ENCODE measurements at regions not wholly inside any gene's neighbourhood (a gene's known extent, or its start where the extent isn't known, plus 50 kb on each side); places are given as distances from the start of the nearest gene placed in this dataset.

GRCh38 chr5:97874491-97874890, 691.4 kb upstream of the RIOK2 start:
- WGBS = 65% methylated on average over 2 of the region's 2 CpGs
- TF ChIP-seq POLR2AphosphoS5 (IDR thresholded peaks at IDR 0.05) (no peak), CTCF (IDR thresholded peaks at IDR 0.05) (no peak), POLR2A (IDR thresholded peaks at IDR 0.05; ENCODE audit: low read depth) (no peak), EP300 (IDR thresholded peaks at IDR 0.05) (no peak)
- no peaks in the 10 kb centered on the region for H3K36me3 ChIP-seq

DNA sequence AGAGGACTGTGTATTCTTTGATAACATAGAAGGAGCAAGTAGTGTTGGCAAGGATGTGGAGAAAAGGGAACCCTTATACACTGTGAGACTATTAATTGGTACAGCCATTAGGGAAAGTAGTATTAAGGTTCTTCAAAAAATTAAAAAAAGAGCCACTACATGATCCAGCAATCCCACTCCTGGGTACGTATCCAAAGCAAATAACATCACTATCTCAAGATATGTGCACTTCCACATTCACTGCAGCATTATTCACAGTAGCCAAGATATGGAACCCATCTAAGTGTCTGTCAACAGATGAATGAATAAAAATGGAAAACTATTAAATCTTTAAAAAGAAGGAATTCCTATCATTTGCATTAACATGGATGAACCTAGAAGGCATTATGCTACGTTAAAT, 693.2 kb upstream of the RIOK2 start:
- Histone ChIP-seq H3K27me3 (no peaks in the 10 kb centered on the region), H3K9me3 (no peaks in the 10 kb centered on the region), H3K4me1 (peaks cover 0 to 4% (median 0%) of the 10 kb centered on the region in 4 donors), H3K27ac (replicated peaks in 1 of 4) (no peak overlapping the region), H3K36me3 (no peaks in the 10 kb centered on the region), H3K4me3 (no peak overlapping the region)
- TF ChIP-seq EP300 (IDR thresholded peaks at IDR 0.05) (no peak), CTCF (IDR thresholded peaks at IDR 0.05) (no peak), POLR2AphosphoS5 (IDR thresholded peaks at IDR 0.05) (no peak), POLR2A (IDR thresholded peaks at IDR 0.05; ENCODE audit: low read depth) (no peak)
- 90% methylated on average over 2 of the region's 2 CpGs for WGBS
- DNase-seq (ENCODE audit: extremely low spot score) = no peak
- intact Hi-C loops (cut with DNase I) = no loop called here

More at GRCh38 chr5:97874491-97874890, 691.4 kb upstream of the RIOK2 start:
- intact Hi-C loops (cut with DNase I) = no loop called here
- no peaks in the 10 kb centered on the region for H3K9me3 ChIP-seq
- no peak overlapping the region for H3K27ac ChIP-seq (replicated peaks in 1 of 4)
- peaks cover 0 to 4% (median 0%) of the 10 kb centered on the region in 4 donors for H3K4me1 ChIP-seq
- H3K27me3 ChIP-seq = no peaks in the 10 kb centered on the region
- no peak overlapping the region for H3K4me3 ChIP-seq
- DNase-seq (ENCODE audit: extremely low spot score) = no peak

DNA sequence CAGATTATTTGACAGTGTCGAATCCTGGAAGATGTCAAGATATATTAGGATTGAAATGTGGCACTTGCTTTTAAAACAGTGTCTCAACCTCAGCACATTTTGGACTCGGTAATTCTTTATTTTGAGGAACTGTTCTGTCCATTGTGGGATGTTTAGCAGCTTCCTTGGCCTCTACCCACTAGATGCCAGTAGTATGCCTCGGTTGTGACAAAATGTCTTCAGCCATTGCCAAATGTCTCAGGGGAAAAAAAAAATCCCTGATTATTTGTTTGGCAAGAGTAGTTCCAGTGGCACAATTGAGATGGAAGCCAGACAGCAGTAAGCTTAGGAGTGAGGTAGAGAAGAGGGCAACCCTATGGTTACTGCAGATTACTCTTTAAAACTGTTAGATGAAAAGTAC, 694.5 kb upstream of the RIOK2 start:
- Histone ChIP-seq H3K9me3 (no peaks in the 10 kb centered on the region), H3K27ac (replicated peaks in 1 of 4) (no peak overlapping the region), H3K4me3 (no peak overlapping the region), H3K27me3 (no peaks in the 10 kb centered on the region), H3K36me3 (no peaks in the 10 kb centered on the region), H3K4me1 (peaks cover 0 to 4% (median 0%) of the 10 kb centered on the region in 4 donors)
- DNase-seq (ENCODE audit: extremely low spot score) = no peak
- intact Hi-C loops (cut with DNase I) = no loop called here
- 68% methylated on average over 3 of the region's 3 CpGs for WGBS
- no peak for TF ChIP-seq EP300 (IDR thresholded peaks at IDR 0.05)
- TF ChIP-seq CTCF (IDR thresholded peaks at IDR 0.05) = no peak
- no peak for TF ChIP-seq POLR2AphosphoS5 (IDR thresholded peaks at IDR 0.05)
- no peak for TF ChIP-seq POLR2A (IDR thresholded peaks at IDR 0.05; ENCODE audit: low read depth)

DNA sequence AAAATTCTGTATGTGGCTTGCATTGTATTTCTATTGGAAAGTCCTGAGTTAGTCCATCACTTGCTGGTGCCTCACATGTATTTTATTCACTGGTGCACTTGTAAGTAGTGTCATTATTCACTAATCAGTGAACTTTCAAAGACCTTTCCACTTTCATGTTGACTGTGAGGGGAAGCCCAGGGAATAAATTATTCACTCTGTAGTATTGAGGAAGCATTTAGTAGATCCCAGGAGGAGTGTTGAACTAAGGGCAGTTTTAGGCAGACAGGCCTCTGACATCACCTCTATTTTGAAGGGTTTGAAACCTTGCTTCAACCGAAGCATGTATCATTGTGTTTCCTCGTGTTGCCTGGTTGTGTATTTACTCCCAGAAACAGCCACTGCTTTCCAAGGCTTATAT, 705.4 kb upstream of the RIOK2 start:
- WGBS = 70% methylated on average over 2 of the region's 2 CpGs
- no peak for DNase-seq (ENCODE audit: extremely low spot score)
- intact Hi-C loops (cut with DNase I) = no loop called here

More for the DNA sequence above, 705.4 kb upstream of the RIOK2 start:
- no peak overlapping the region for H3K27ac ChIP-seq (replicated peaks in 1 of 4)
- no peak overlapping the region for H3K4me3 ChIP-seq
- no peaks in the 10 kb centered on the region for H3K36me3 ChIP-seq
- no peaks in the 10 kb centered on the region for H3K27me3 ChIP-seq
- no peak for TF ChIP-seq POLR2A (IDR thresholded peaks at IDR 0.05; ENCODE audit: low read depth)
- TF ChIP-seq EP300 (IDR thresholded peaks at IDR 0.05) = no peak
- no peak for TF ChIP-seq CTCF (IDR thresholded peaks at IDR 0.05)
- no peak for TF ChIP-seq POLR2AphosphoS5 (IDR thresholded peaks at IDR 0.05)
- peaks cover 0 to 17% (median 3%) of the 10 kb centered on the region in 4 donors for H3K4me1 ChIP-seq
- peaks cover 0 to 5% (median 0%) of the 10 kb centered on the region in 4 donors for H3K9me3 ChIP-seq
